Lower leg skin (tissue), 4 donors: ENCODE measurements at regions not wholly inside any gene's neighbourhood (a gene's known extent, or its start where the extent isn't known, plus 50 kb on each side); places are given as distances from the start of the nearest gene placed in this dataset.

Experiments used
- DNase-seq, 2 donors: peaks; one replicate each; pipeline ENCODE4 v3.0.0-alpha.2; 2019; ENCODE audit warnings: low spot score in 2 of 2
- H3K4me3 ChIP-seq: fragments of 200-600 bp; sonication (generic); 2 replicates; pipeline ENCODE4 v1.5.1; 2017; ENCODE audit warnings: mild to moderate bottlenecking, low read depth; ENCODE audit not compliant: poor library complexity, severe bottlenecking
- CTCF ChIP-seq, 3 donors: fragments of 450-650 bp; IDR thresholded peaks; one replicate each; pipeline ENCODE4 v1.5.1; 2016; ENCODE audit warnings: antibody characterized with exemption in 3 of 3, mild to moderate bottlenecking in 3 of 3, moderate library complexity in 2 of 3
- POLR2A ChIP-seq, 2 donors: fragments of 450-650 bp; IDR thresholded peaks; one replicate each; pipeline ENCODE4 v1.6.1; 2016 to 2017; ENCODE audit warnings: antibody characterized with exemption in 2 of 2, mild to moderate bottlenecking in 1 of 2, moderate library complexity in 1 of 2
- WGBS, 2 donors: methylation state at CpG; one replicate each; pipeline ENCODE4 v1.1.5; 2018; 5-methylcytosine and 5-hydroxymethylcytosine counted together
- intact Hi-C: fragments of 100-400 bp; cut with DNase I; formaldehyde crosslinking; loops from one replicate; pipeline ENCODE4 v1.15.0; 2023; ENCODE audit warnings: low total_unique reads

- no peak for DNase-seq
- no peak overlapping the region for H3K4me3 ChIP-seq
- WGBS, 2 donors, result 67 to 77% methylated on average over 4 of the region's 4 CpGs
- no peak for TF ChIP-seq CTCF (IDR thresholded peaks at IDR 0.05)
- TF ChIP-seq POLR2A (IDR thresholded peaks at IDR 0.05), result no peak
- intact Hi-C loops, result no loop called here
Observed at GRCh38 chr2:66717973-66718372, 283.0 kb downstream of the MEIS1 start.

GRCh38 chr2:66721776-66722175, 286.9 kb downstream of the MEIS1 start:
- no peak overlapping the region for H3K4me3 ChIP-seq
- WGBS, 2 donors, result 75 to 79% methylated on average over 1 of the region's 1 CpG
- intact Hi-C loops, result no loop called here
- no peak for TF ChIP-seq CTCF (IDR thresholded peaks at IDR 0.05)
- no peak for DNase-seq

- TF ChIP-seq CTCF (IDR thresholded peaks at IDR 0.05) (no peak), POLR2A (IDR thresholded peaks at IDR 0.05) (no peak)
- WGBS, 2 donors, result 60 to 70% methylated on average over 6 of the region's 6 CpGs
- intact Hi-C loops, result no loop called here
- no peak overlapping the region for H3K4me3 ChIP-seq
- DNase-seq, result no peak
Observed at GRCh38 chr2:66724241-66724640, 289.3 kb downstream of the MEIS1 start.

GRCh38 chr2:66729416-66730330, 294.7 kb downstream of the MEIS1 start:
- WGBS, 2 donors, result 50 to 66% methylated on average over 6 of the region's 6 CpGs
- no peak overlapping the region for H3K4me3 ChIP-seq
- TF ChIP-seq CTCF (IDR thresholded peaks at IDR 0.05), result no peak
- TF ChIP-seq POLR2A (IDR thresholded peaks at IDR 0.05), result no peak
- no peak for DNase-seq
- intact Hi-C loops, result no loop called here

- WGBS, 2 donors, result 63 to 73% methylated on average over 6 of the region's 6 CpGs
- TF ChIP-seq CTCF (IDR thresholded peaks at IDR 0.05), result no peak
- no peak for TF ChIP-seq POLR2A (IDR thresholded peaks at IDR 0.05)
- no peak for DNase-seq
- intact Hi-C loops, result no loop called here
- no peak overlapping the region for H3K4me3 ChIP-seq
Observed at GRCh38 chr2:66730441-66730840, 295.5 kb downstream of the MEIS1 start.
